Gastrocnemius medialis (tissue), 4 donors: ENCODE measurements at regions not wholly inside any gene's neighbourhood (a gene's known extent, or its start where the extent isn't known, plus 50 kb on each side); places are given as distances from the start of the nearest gene placed in this dataset.

ENCODE experiments used
- ATAC-seq, 2 donors: fragments of 150-250 bp; one replicate each; pipeline ENCODE4 v1.9.1; 2016
- DNase-seq, 2 donors: peaks; one replicate each; pipeline ENCODE4 v3.0.0-alpha.2; 2019
- H3K27ac ChIP-seq, 4 donors: fragments of 200-600 bp; sonication (generic); 1 replicate in 1 of 4; 2 replicates in 3 of 4; pipeline ENCODE4 v1.5.1; 2016 to 2018; ENCODE audit warnings: mild to moderate bottlenecking in 2 of 4, moderate library complexity in 1 of 4
- H3K27me3 ChIP-seq, 3 donors: fragments of 200-600 bp; sonication (generic) in 2 of 3; 1 replicate in 1 of 3; 2 replicates in 2 of 3; pipeline versions ENCODE4 v1.5.1 to v1.6.0; 2016 to 2019; ENCODE audit warnings: mild to moderate bottlenecking in 1 of 3, moderate library complexity in 1 of 3
- H3K36me3 ChIP-seq, 2 donors: fragments of 200-600 bp; sonication (generic) in 1 of 2; one replicate each; pipeline ENCODE4 v1.5.1; 2017 to 2018
- H3K4me1 ChIP-seq, 2 donors: fragments of 200-600 bp; sonication (generic) in 1 of 2; one replicate each; pipeline ENCODE4 v1.5.1; 2016 to 2017; ENCODE audit warnings: mild to moderate bottlenecking in 2 of 2
- H3K4me3 ChIP-seq, 4 donors: fragments of 200-600 bp; sonication (generic) in 3 of 4; 1 replicate in 1 of 4; 2 replicates in 3 of 4; pipeline ENCODE4 v1.5.1; 2016 to 2019; ENCODE audit warnings: mild to moderate bottlenecking in 2 of 4
- H3K9me3 ChIP-seq, 3 donors: fragments of 200-600 bp; sonication (generic) in 2 of 3; 1 replicate in 1 of 3; 2 replicates in 2 of 3; pipeline ENCODE4 v1.5.1; 2016 to 2019
- POLR2A ChIP-seq, 2 donors: fragments of 450-650 bp; IDR thresholded peaks; one replicate each; pipeline ENCODE4 v1.6.1; 2017; ENCODE audit warnings: antibody characterized with exemption in 2 of 2, mild to moderate bottlenecking in 2 of 2, moderate library complexity in 2 of 2
- in situ Hi-C, 4 donors: fragments of 200-750 bp; cut with MboI; loops; one replicate each; pipeline versions ENCODE4 v1.15.0 to v1.8.0; 2017; ENCODE audit warnings: low sequenced_read_pairs in 4 of 4
- intact Hi-C: fragments of 100-400 bp; cut with DNase I; formaldehyde crosslinking; loops from one replicate; pipeline ENCODE4 v1.15.1; 2023; ENCODE audit warnings: low total_unique reads
- TF ChIP-seq, protein P1 (sequence below), 5 experiments: fragments of 450-650 bp in 3 of 5; fragments of 200-600 bp in 2 of 5; sonication (generic) in 2 of 5; IDR thresholded peaks in 4 of 5; conservative IDR thresholded peaks in 1 of 5; 1 replicate in 4 of 5; 2 replicates in 1 of 5; pipeline ENCODE4 v1.5.1; 2016 to 2019; ENCODE audit warnings: antibody characterized with exemption in 5 of 5, mild to moderate bottlenecking in 3 of 5, moderate library complexity in 3 of 5

DNA sequence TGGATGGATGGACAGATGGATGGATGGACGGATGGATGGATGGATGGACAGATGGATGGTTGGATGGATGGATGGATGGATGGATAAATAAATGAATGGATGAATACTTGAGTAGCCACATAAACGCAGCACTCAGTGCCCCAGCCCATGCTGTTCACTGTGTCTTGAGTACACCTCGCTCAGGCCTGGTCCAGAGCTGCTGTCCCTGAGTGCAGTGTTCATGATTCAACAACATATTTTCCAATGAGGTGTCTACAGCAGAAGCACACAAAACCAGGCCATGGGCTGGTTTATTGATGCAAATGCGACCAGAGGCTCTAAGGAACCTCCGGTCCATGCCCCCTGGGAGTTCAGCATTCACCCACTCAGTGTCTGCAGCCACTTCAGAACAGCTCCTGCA is 584.3 kb downstream of the BRD1 start:
- Histone ChIP-seq H3K9me3 (no peaks in the 10 kb centered on the region), H3K27me3 (no peaks in the 10 kb centered on the region), H3K4me3 (no peak overlapping the region), H3K4me1 (no peaks in the 10 kb centered on the region), H3K27ac (no peak overlapping the region), H3K36me3 (no peaks in the 10 kb centered on the region)
- intact Hi-C loops (no loop called here), in situ Hi-C loops (no loop called here)
- ATAC-seq (no peak), DNase-seq (no peak)
- no peak for TF ChIP-seq POLR2A (IDR thresholded peaks at IDR 0.05)
- TF ChIP-seq, protein P1, sequence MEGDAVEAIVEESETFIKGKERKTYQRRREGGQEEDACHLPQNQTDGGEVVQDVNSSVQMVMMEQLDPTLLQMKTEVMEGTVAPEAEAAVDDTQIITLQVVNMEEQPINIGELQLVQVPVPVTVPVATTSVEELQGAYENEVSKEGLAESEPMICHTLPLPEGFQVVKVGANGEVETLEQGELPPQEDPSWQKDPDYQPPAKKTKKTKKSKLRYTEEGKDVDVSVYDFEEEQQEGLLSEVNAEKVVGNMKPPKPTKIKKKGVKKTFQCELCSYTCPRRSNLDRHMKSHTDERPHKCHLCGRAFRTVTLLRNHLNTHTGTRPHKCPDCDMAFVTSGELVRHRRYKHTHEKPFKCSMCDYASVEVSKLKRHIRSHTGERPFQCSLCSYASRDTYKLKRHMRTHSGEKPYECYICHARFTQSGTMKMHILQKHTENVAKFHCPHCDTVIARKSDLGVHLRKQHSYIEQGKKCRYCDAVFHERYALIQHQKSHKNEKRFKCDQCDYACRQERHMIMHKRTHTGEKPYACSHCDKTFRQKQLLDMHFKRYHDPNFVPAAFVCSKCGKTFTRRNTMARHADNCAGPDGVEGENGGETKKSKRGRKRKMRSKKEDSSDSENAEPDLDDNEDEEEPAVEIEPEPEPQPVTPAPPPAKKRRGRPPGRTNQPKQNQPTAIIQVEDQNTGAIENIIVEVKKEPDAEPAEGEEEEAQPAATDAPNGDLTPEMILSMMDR (IDR thresholded peaks at IDR 0.05 in 4 of 5, conservative IDR thresholded peaks at IDR 0.05 in 1 of 5): no peak

DNA sequence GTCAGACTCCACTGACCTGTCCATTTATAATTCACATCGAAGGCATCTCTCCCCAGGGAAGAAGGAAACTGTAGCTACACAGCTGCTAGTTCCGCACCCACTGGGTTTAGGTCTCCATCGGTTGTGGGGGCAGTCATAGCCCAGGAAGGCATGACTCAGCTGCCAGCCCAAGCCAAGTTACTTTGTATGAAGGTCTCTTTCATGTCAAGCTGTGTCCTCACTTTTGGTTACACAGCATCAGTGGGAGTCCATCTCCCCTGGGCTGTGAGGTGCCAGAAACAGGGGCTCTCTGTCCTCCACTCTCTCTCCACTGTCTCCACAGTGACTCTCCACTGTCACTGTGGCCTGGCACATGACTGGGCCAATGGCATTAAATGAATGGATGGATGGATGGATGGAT is 585.2 kb downstream of the BRD1 start:
- ATAC-seq (no peak), DNase-seq (no peak)
- no peaks in the 10 kb centered on the region for H3K27me3 ChIP-seq
- in situ Hi-C loops: no loop called here
- H3K9me3 ChIP-seq: no peaks in the 10 kb centered on the region
- TF ChIP-seq, protein P1 (IDR thresholded peaks at IDR 0.05 in 4 of 5, conservative IDR thresholded peaks at IDR 0.05 in 1 of 5): no peak
- TF ChIP-seq POLR2A (IDR thresholded peaks at IDR 0.05): no peak
- H3K36me3 ChIP-seq: no peaks in the 10 kb centered on the region
- intact Hi-C loops: no loop called here
- no peak overlapping the region for H3K27ac ChIP-seq
- no peaks in the 10 kb centered on the region for H3K4me1 ChIP-seq
- H3K4me3 ChIP-seq: no peak overlapping the region

DNA sequence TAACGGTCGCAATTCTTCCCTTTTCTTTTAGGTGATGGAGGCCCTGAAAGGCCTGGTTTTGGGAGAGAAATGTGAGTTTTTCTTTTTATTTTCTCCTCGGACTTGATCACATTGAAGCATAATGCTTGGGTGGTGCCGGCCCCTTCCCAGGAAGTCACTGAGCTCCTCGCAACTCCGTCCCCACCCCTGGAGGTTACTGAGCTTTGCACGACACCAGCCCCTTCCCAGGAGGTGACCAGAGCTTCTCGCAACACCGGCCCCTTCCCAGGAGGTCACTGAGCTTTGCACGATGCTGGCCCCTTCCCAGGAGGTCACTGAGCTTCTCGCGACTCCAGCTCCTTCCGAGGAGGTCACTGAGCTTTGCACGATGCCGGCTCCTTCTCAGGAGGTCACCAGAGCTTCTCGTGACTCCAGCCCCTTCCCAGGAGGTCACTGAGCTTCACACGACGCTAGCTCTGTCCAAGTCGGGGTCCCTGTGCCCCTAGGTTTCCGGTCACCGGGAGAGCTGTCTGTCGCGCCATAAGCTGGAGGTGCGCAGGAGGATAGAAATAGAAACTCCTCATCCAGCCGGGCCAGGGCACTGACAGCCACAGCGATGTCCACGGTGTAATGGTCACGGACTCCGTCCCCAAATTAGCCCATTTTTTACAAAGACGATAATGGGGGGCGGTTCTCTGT is 586.4 kb downstream of the BRD1 start:
- intact Hi-C loops: no loop called here
- no peak for ATAC-seq
- no peaks in the 10 kb centered on the region for H3K9me3 ChIP-seq
- no peak overlapping the region for H3K4me3 ChIP-seq
- TF ChIP-seq, protein P1 (IDR thresholded peaks at IDR 0.05 in 4 of 5, conservative IDR thresholded peaks at IDR 0.05 in 1 of 5): no peak
- TF ChIP-seq POLR2A (IDR thresholded peaks at IDR 0.05): no peak
- H3K27me3 ChIP-seq: no peaks in the 10 kb centered on the region
- no peak for DNase-seq
- no peak overlapping the region for H3K27ac ChIP-seq
- in situ Hi-C loops: no loop called here
- no peaks in the 10 kb centered on the region for H3K4me1 ChIP-seq
- no peaks in the 10 kb centered on the region for H3K36me3 ChIP-seq

DNA sequence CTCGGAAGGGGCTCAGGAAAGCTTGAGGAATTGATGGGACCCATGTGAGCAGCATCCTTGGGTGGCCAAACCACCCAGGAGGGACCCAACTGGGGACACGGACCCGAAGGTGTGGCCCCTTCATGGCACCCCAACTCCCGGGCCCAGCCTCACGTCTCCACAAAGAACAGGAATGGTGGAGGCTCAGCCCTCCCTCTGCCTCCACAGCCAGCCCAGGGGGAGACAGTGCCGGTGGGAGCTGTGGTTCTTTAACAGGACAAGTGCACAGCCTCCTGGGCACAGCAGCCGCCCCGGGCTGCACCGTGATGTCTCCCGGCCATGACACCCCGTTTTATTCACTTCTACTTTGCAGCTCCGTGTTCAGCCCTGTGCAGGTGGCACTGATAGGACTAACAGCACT is 587.2 kb downstream of the BRD1 start:
- ATAC-seq (no peak), DNase-seq (no peak)
- Histone ChIP-seq H3K9me3 (no peaks in the 10 kb centered on the region), H3K4me3 (no peak overlapping the region), H3K27me3 (no peaks in the 10 kb centered on the region), H3K4me1 (no peaks in the 10 kb centered on the region), H3K27ac (no peak overlapping the region), H3K36me3 (no peaks in the 10 kb centered on the region)
- TF ChIP-seq, protein P1 (IDR thresholded peaks at IDR 0.05 in 4 of 5, conservative IDR thresholded peaks at IDR 0.05 in 1 of 5): no peak
- TF ChIP-seq POLR2A (IDR thresholded peaks at IDR 0.05): no peak
- in situ Hi-C loops: no loop called here
- intact Hi-C loops: no loop called here

DNA sequence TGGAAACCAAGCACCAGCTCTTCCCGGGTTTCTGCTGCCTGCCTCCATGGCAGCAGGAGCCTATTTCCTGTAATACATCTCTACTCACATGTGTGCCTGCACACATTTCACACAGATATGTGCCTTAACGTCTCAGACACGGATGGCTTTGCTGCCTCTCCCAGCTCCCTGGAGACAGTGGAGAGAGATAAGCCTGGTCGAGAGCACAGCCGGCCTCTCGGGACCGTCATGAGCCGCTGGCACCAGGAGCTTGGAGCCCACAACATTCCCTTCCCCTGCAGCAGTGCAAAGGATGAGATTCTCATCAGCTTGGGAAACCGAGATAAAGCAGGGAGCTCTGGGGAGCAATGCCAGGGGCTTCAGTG is 587.7 kb downstream of the BRD1 start:
- H3K4me1 ChIP-seq: no peaks in the 10 kb centered on the region
- H3K27me3 ChIP-seq: no peaks in the 10 kb centered on the region
- intact Hi-C loops (no loop called here), in situ Hi-C loops (no loop called here)
- H3K36me3 ChIP-seq: no peaks in the 10 kb centered on the region
- H3K9me3 ChIP-seq: no peaks in the 10 kb centered on the region
- no peak overlapping the region for H3K27ac ChIP-seq
- H3K4me3 ChIP-seq: no peak overlapping the region
- DNase-seq: no peak
- ATAC-seq: no peak
- no peak for TF ChIP-seq POLR2A (IDR thresholded peaks at IDR 0.05)
- TF ChIP-seq, protein P1 (IDR thresholded peaks at IDR 0.05 in 4 of 5, conservative IDR thresholded peaks at IDR 0.05 in 1 of 5): no peak
